Transverse colon (tissue), 4 donors: ENCODE measurements at regions not wholly inside any gene's neighbourhood (a gene's known extent, or its start where the extent isn't known, plus 50 kb on each side); places are given as distances from the start of the nearest gene placed in this dataset.

Experiments
- DNase-seq: peaks from one replicate; pipeline ENCODE4 v3.0.0-alpha.2; 2019
- H3K27ac ChIP-seq, 4 donors: fragments of 200-600 bp; sonication (generic); 2 replicates each; pipeline ENCODE4 v1.5.1; 2016 to 2018; ENCODE audit warnings: inconsistent platforms in 4 of 4
- H3K27me3 ChIP-seq: fragments of 200-600 bp; sonication (generic); 2 replicates; pipeline ENCODE4 v1.5.1; 2017; ENCODE audit warnings: inconsistent platforms
- H3K36me3 ChIP-seq, 4 donors: fragments of 200-600 bp; sonication (generic); 2 replicates each; pipeline ENCODE4 v1.5.1; 2017 to 2019; ENCODE audit warnings: inconsistent platforms in 4 of 4
- H3K4me1 ChIP-seq, 4 donors: fragments of 200-600 bp; sonication (generic); 2 replicates each; pipeline ENCODE4 v1.5.1; 2017 to 2020; ENCODE audit warnings: inconsistent platforms in 4 of 4
- H3K4me3 ChIP-seq, 4 donors: fragments of 200-600 bp; sonication (generic); 1 replicate in 1 of 4; 2 replicates in 3 of 4; pipeline versions ENCODE4 v1.5.1 to v1.6.1; 2017 to 2019; ENCODE audit warnings: inconsistent platforms in 4 of 4
- H3K9me3 ChIP-seq, 2 donors: fragments of 200-600 bp; sonication (generic); 2 replicates each; pipeline ENCODE4 v1.5.1; 2017 to 2019; ENCODE audit warnings: inconsistent platforms in 2 of 2
- EP300 ChIP-seq: sonication (generic); formaldehyde crosslinking; IDR thresholded peaks from one replicate; pipeline ENCODE4 v1.6.1; 2017; ENCODE audit warnings: antibody characterized with exemption, low read depth
- POLR2A ChIP-seq: fragments of 450-650 bp; IDR thresholded peaks from one replicate; pipeline ENCODE4 v1.6.1; 2016; ENCODE audit warnings: antibody characterized with exemption, mild to moderate bottlenecking, moderate library complexity
- POLR2AphosphoS5 ChIP-seq, 3 donors: sonication (generic); formaldehyde crosslinking; IDR thresholded peaks; one replicate each; pipeline ENCODE4 v1.6.1; 2016; ENCODE audit warnings: antibody characterized with exemption in 3 of 3
- WGBS, 2 donors: methylation state at CpG; one replicate each; pipeline ENCODE4 v1.1.5; 2018; ENCODE audit warnings: low coverage in 1 of 2; 5-methylcytosine and 5-hydroxymethylcytosine counted together
- in situ Hi-C, 4 donors: fragments of 200-750 bp; cut with MboI; loops; one replicate each; pipeline versions ENCODE4 v1.15.0 to v1.15.1; 2017; ENCODE audit warnings: low sequenced_read_pairs in 3 of 4, low pct_ligation_motif_present in 1 of 4, low pct_unique_long_range_greater_than_20kb in 1 of 4
- intact Hi-C: fragments of 100-400 bp; cut with DNase I; formaldehyde crosslinking; loops from one replicate; pipeline ENCODE4 v1.15.1; 2023; ENCODE audit warnings: low total_unique reads
- TF ChIP-seq, protein P1 (sequence below), 5 experiments: fragments of 200-600 bp in 3 of 5; fragments of 450-650 bp in 2 of 5; sonication (generic) in 3 of 5; IDR thresholded peaks; 1 replicate in 2 of 5; 2 replicates in 3 of 5; pipeline ENCODE4 v1.5.1; 2016 to 2017; ENCODE audit warnings: antibody characterized with exemption in 5 of 5, inconsistent platforms in 3 of 5, mild to moderate bottlenecking in 2 of 5, moderate library complexity in 1 of 5

DNA sequence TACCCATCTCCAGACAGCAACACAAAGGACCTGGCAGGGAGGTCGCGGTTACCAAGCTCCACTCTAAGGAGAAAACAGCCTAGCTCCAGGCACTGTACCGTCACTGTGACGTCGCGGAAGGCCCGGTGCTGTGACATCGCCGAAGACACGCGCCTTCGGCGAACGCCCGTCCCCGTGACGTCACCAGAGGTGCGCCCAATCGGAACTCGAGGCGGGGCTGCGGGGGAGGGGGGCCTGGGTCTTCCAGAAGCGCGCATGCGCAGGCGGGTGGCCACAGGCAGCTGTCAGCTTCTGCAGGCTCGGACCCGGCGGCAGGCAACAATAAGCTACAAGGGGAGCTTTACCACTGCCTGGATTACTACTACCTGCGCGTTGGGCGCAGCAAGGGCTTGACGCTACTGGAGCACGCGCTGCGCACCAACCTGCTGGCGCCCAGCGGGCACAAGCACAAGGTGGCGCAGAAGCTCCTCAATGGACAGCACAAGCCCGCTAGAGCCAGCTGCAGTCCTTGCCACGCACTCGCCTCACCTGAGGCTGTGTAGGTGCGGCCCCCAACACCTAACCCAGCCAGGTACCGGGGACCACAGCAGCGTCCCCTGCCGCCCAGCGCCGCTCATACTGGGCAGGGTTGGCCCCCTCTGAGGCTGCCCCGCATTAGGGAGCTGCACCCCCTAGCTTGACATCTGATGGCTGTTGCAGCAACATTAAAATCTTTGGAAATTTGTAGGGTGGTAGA lies 208.4 kb downstream of the TPST1 start:
- in situ Hi-C loops (loop anchor here in 2 of 4 donors (25.0 kb wide), 2 partner anchors 101 to 376 kb away; no protein-coding TSS in a partner anchor), intact Hi-C loops (no loop called here)
- Histone ChIP-seq H3K4me1 (peaks cover 8 to 17% (median 11%) of the 10 kb centered on the region in 4 donors), H3K27ac (peak overlapping the region; percentile 32 to 52 (median 46)), H3K27me3 (no peaks in the 10 kb centered on the region), H3K36me3 (no peaks in the 10 kb centered on the region), H3K4me3 (peak overlapping the region; percentile 19 to 52 (median 32)), H3K9me3 (no peaks in the 10 kb centered on the region)
- TF ChIP-seq POLR2AphosphoS5 (IDR thresholded peaks at IDR 0.05) (peak in 2 of 3 donors; percentile 3 to 27), EP300 (no peak), POLR2A (no peak)
- TF ChIP-seq, protein P1, sequence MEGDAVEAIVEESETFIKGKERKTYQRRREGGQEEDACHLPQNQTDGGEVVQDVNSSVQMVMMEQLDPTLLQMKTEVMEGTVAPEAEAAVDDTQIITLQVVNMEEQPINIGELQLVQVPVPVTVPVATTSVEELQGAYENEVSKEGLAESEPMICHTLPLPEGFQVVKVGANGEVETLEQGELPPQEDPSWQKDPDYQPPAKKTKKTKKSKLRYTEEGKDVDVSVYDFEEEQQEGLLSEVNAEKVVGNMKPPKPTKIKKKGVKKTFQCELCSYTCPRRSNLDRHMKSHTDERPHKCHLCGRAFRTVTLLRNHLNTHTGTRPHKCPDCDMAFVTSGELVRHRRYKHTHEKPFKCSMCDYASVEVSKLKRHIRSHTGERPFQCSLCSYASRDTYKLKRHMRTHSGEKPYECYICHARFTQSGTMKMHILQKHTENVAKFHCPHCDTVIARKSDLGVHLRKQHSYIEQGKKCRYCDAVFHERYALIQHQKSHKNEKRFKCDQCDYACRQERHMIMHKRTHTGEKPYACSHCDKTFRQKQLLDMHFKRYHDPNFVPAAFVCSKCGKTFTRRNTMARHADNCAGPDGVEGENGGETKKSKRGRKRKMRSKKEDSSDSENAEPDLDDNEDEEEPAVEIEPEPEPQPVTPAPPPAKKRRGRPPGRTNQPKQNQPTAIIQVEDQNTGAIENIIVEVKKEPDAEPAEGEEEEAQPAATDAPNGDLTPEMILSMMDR (IDR thresholded peaks at IDR 0.05): peak; percentile 39 to 75 (median 55)
- WGBS, 2 donors: 15% methylated on average over 16 of the region's 49 CpGs; no CpG with 5 or more reads in 1 of the 2 donors
- peak; percentile 82 for DNase-seq

DNA sequence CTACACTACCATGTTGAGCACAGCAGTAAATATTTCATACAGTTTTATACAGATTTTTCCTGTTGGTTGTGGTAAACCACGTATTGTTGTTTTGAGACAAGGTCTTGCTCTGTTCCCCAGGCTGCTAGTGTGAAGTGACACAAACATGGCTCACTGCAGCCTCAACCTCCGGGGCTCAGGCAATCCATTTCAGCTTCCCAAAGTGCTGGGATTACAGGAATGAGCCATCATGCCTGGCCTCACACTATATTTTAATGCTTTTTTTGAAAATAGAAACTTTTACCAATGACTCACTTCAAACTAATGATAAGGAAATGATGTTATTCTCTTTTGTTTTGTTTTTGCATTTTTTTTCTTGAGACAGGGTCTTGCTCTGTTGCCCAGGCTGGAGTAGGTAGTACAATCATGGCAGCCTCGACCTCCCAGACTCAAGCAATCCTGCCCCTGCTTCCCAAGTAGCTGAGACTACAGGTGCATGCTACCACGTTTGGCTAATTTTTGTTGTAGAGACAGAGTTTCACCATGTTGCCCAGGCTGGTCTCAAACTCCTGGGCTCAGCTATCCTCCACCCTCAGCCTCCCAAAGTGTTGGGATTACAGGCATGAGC lies 210.6 kb downstream of the TPST1 start:
- WGBS, 2 donors: 83 to 85% methylated on average over 1 to 4 of the region's 4 CpGs
- H3K4me1 ChIP-seq: peaks cover 8 to 17% (median 11%) of the 10 kb centered on the region in 4 donors
- no peak overlapping the region for H3K4me3 ChIP-seq
- intact Hi-C loops (no loop called here), in situ Hi-C loops (loop anchor here in 2 of 4 donors (25.0 kb wide), 2 partner anchors 103 to 378 kb away; no protein-coding TSS in a partner anchor)
- H3K9me3 ChIP-seq: no peaks in the 10 kb centered on the region
- no peak overlapping the region for H3K27ac ChIP-seq
- no peaks in the 10 kb centered on the region for H3K36me3 ChIP-seq
- H3K27me3 ChIP-seq: no peaks in the 10 kb centered on the region
- TF ChIP-seq EP300: no peak
- TF ChIP-seq, protein P1 (IDR thresholded peaks at IDR 0.05): no peak
- DNase-seq: no peak

DNA sequence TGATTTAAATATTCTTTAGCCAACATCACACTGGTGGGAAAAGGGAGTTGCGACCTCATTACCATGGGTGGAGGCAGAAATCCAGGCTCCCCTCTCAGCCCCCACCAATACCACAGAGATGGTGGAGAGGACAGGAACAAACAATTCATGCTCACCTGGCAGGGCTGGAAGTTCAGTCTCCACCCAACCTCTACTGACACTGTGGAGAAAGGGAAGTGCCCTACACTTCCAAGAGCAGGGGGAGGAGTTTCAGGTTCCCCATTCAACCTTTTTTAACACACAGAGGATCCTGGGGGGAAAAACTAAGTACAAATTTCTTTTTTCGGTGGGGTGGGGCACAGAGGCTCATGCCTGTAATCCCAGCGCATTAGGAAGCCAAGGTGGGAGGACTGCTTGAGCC lies 210.1 kb upstream of the KCTD7 start:
- no peaks in the 10 kb centered on the region for H3K27me3 ChIP-seq
- H3K4me3 ChIP-seq: no peak overlapping the region
- H3K36me3 ChIP-seq: no peaks in the 10 kb centered on the region
- WGBS, 2 donors: 88 to 92% methylated on average over 2 to 3 of the region's 3 CpGs
- intact Hi-C loops (no loop called here), in situ Hi-C loops (loop anchor here in 2 of 4 donors (25.0 kb wide), 2 partner anchors 106 to 381 kb away; no protein-coding TSS in a partner anchor)
- H3K9me3 ChIP-seq: no peaks in the 10 kb centered on the region
- TF ChIP-seq, protein P1 (IDR thresholded peaks at IDR 0.05): no peak
- TF ChIP-seq POLR2AphosphoS5 (IDR thresholded peaks at IDR 0.05) (no peak), EP300 (no peak), POLR2A (no peak)
- no peak for DNase-seq
- H3K4me1 ChIP-seq: peaks cover 8 to 12% (median 10%) of the 10 kb centered on the region in 4 donors
- no peak overlapping the region for H3K27ac ChIP-seq

DNA sequence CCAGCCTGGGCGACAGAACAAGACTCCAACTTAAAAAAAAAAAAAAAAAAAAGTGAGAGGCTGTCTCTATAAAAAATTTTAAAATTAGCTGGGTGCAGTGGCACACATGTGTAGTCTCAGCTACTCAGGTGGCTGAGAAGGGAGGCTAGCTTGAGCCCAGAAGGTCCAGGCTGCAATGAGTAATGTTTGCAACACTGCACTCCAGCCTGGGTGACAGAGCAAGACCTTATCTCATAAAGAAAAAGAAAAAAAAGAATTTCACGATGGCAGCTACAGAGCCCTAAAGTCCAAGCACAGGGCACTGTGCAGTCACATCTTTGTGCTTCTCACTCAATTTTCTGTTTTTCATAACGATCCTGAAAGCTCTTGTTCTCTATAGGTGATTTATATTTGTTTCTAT lies 209.5 kb upstream of the KCTD7 start:
- no peaks in the 10 kb centered on the region for H3K36me3 ChIP-seq
- H3K27ac ChIP-seq: no peak overlapping the region
- DNase-seq: no peak
- no peak overlapping the region for H3K4me3 ChIP-seq
- peaks cover 2 to 5% (median 3%) of the 10 kb centered on the region in 4 donors for H3K4me1 ChIP-seq
- intact Hi-C loops (no loop called here), in situ Hi-C loops (loop anchor here in 2 of 4 donors (25.0 kb wide), 2 partner anchors 107 to 382 kb away; no protein-coding TSS in a partner anchor)
- H3K9me3 ChIP-seq: no peaks in the 10 kb centered on the region
- 88 to 91% methylated on average over 2 to 3 of the region's 3 CpGs for WGBS, 2 donors
- H3K27me3 ChIP-seq: no peaks in the 10 kb centered on the region
- no peak for TF ChIP-seq EP300
- TF ChIP-seq, protein P1 (IDR thresholded peaks at IDR 0.05): no peak
- TF ChIP-seq POLR2AphosphoS5 (IDR thresholded peaks at IDR 0.05): no peak
- TF ChIP-seq POLR2A: no peak
